Activated CD4-positive, CD25-positive, alpha-beta regulatory T cell treated with anti-CD3 and anti-CD28 coated beads, Interleukin-2, amount 50 U/mL, for 24 hours (primary cell): ENCODE measurements at regions not wholly inside any gene's neighbourhood (a gene's known extent, or its start where the extent isn't known, plus 50 kb on each side); places are given as distances from the start of the nearest gene placed in this dataset.

Experiments
- ATAC-seq, 2 donors: fragments of 150-1000 bp; cut with Tn5 transposase; one replicate each; pipeline ENCODE4 v1.10.0; 2021; ENCODE audit warnings: mild to moderate bottlenecking in 1 of 2, moderate library complexity in 1 of 2

GRCh38 chr9:88798476-88798875, 192.8 kb upstream of the S1PR3 start:
- ATAC-seq, result no peak

GRCh38 chr9:88799541-88800328, 191.5 kb upstream of the S1PR3 start:
- no peak for ATAC-seq

GRCh38 chr9:88800329-88800682, 191.0 kb upstream of the S1PR3 start:
- ATAC-seq, result no peak

- no peak for ATAC-seq
These were observed 190.0 kb upstream of the S1PR3 start for GRCh38 chr9:88801214-88801796.

GRCh38 chr9:88802533-88802932, 188.7 kb upstream of the S1PR3 start:
- no peak for ATAC-seq

GRCh38 chr9:88803546-88804253, 187.6 kb upstream of the S1PR3 start:
- no peak for ATAC-seq

- no peak for ATAC-seq
These were observed 187.0 kb upstream of the S1PR3 start for GRCh38 chr9:88804254-88804596.

DNA sequence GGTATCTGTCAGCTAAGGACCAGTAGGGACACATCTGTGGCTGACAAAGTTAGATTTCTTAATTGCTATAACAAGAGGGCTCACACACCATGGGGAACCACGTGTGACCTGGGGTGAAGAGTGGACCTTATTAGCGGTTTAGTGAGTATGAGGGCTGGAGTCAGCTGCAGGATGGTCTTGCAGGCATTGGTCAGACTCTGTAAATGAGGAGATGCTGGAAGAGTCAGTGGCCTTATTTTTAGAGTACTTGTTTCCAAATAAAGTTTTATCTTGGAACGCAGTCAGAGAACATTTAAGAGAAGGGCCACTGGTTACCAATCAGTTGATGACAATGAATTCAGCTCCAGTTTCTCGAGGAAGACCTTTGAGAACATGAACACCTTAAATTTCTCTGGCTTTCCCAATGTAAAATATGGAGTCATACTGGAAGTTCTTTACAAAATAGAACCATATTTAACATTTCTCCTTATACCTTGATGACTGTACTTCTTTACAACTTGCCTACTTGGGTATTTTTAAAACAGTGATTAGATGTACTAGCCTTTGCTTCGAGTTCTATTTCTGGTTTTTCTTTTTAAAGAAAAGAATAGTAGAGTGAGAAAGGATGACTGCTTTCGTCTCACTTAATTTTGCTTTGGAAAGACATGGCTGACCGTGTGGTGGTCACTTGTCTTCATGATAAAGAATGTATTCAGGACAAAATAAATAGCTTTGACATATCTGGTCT, 185.9 kb upstream of the S1PR3 start:
- ATAC-seq, result no peak

GRCh38 chr9:88807426-88807825, 183.8 kb upstream of the S1PR3 start:
- no peak for ATAC-seq

DNA sequence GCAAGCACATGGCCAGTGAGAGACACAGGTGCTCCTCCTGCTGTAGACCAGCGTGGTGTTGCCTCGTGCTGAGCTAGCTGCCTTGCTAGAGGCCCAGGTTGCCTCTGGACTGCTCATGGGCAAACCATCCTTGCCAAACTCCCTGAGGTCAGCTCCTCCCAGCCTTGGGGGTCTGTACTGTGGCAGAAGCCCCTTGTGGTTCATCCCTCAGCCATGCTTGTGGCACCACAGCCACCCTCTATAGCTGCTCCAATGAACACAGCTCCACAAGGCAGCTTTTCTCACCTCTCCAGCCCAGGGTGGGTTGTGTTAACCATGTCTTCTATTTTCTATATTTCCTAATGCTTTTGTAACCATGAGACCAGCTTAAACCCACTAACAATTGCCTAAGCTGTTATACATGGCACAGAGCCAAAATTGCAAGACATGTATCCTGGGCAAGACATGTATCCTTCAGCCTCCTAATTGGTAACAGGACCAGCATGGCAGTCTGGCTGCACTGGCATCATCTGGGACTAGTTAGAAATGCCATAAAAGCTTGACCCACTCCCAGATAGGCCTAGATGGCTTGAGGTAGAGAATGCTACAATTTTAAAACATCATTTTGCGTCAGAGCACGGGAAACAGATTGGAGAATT, 183.1 kb upstream of the S1PR3 start:
- no peak for ATAC-seq

DNA sequence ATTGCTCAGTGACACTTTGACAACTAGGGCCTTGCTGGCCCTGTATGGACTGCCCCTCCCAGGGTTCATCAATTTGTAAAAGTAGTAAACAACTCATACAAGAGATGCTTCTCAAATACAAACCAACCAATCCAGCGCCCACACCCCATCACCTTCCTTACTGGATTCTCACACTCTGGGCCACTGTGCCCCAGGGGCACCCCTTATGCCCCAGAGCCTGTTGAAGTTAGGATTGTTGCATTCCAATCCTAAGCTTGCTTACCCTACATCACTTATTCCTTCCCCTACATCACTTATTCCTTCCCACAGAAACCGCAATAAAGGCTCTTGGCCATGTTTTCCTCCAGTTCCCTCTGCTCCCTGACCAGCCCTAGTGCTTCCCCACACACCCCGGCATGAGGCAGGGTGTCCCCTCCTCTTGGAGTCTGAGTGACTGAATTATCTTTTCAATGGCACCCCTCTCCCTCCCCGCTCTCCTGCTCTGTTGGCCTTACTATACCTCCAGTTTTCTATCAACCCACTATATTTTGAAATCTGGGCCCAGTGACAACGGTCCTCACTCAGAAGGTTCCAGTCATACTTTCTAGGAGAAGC, 182.4 kb upstream of the S1PR3 start:
- no peak for ATAC-seq

- ATAC-seq, result no peak
These were observed 181.7 kb upstream of the S1PR3 start for GRCh38 chr9:88809355-88810161.

- ATAC-seq, result no peak
These were observed 180.4 kb upstream of the S1PR3 start for GRCh38 chr9:88810826-88811225.

- ATAC-seq, result no peak
These were observed 179.8 kb upstream of the S1PR3 start for GRCh38 chr9:88811511-88811910.

DNA sequence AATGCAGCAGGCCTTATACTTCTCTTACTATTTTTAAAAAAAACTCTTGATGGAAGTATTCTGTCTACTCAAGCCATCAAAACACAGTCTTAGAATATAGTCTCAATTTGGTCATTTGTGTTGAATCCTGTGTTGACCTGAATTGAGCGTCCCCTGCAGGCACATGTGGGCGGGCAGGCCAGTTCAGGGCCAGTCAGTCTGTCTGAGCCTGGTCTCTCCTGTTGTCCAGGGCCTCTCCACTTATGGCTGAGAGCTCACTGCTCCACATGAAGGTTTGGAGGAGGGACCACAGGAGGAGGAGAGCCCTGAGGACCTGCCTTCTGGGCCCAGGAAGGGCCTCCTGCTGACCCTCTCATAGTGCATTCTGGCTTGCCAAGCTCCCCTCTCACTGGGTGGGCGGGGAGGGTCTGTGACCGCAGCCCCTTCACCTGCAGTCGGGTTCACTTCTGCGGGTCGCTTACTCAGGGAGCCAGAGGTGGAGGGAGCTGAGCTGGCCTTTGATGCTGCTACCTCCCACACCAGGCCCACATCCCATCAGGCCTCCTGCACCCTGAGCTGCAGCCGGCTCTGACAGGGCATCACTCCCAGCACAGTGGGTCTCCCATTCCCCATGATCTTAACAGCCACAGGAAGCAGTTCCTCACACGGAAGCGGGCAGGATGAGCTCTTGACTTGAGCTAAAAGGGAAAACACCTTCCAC, 178.2 kb upstream of the S1PR3 start:
- ATAC-seq, result no peak

- ATAC-seq, result no peak
These were observed 177.5 kb upstream of the S1PR3 start for GRCh38 chr9:88813638-88814209.

DNA sequence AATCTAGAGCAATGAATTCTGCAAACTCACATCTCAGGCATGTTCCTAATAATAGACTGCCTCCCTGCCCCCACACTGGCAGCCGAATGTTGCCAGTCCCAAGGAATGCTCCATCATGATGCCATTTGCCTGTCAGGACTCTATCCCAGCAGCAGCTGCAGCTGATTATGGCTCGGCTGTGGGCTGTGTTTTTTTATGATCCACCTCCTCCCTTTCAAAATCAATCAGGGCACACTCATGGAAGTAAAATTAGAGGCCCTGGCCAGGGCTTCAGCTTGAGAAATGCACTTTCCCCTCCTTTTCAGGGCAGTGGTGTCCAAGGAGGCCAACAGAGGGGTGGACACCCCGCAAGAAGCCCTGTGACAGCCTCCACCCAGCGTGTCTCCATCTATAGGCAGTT, 176.7 kb upstream of the S1PR3 start:
- no peak for ATAC-seq

DNA sequence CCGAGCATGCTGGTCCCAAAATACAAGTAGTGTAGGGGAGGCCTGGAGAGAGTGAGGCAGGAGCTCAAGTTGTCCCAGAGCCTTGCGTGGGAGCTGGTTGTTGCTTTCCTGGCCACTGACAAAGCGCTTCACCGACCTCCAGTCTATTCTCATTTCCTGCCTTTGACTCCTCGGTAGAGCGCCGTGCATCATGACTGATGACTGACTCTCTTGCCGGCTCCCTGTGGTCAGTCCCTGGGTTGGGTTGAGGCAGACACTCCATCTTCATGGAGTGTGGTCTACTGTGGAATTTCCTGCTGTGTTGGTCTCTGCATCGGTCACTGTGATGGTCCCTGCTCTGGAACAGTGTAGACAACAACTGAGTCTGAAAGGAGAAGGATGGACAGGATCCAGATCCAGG, 175.1 kb upstream of the S1PR3 start:
- no peak for ATAC-seq

DNA sequence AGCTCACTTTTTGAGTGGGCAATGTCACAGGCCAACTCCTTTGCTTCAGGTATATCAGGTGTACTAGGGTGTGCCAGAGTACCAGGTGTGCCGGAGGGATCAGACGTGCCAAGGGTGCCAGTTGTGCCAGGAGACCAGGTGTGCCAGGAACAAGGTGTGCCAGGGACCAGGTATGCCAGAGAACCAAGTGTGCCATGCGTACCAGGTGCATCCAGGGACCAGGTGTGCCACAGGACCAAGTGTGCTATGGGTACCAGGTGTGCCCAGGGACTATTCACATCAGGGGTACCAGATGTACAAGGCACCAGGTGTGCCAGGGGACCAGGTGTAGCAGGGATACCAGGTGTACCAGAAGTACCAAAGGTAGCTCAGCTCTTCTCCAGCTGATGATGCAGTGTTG, 174.7 kb upstream of the S1PR3 start:
- no peak for ATAC-seq

DNA sequence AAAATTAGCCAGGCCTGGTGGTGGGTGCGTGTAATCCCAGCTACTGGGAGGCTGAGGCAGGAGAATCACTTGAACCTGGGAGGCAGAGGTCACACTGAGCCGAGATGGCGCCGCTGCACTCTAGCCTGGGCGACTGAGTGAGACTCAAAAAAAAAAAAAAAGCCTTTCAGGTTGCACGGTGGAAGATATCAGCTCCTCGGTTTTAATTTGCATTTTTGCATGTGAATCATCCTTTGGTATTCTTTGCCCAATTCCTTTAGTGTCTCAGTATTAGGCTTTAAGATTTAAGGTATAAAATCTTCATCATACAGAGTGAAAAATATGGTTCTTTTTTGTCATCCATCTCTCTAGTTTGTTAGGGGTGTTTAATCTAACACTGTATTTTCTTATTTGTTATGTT, 173.6 kb upstream of the S1PR3 start:
- no peak for ATAC-seq
